ENCODE measurements at regions not wholly inside any gene's neighbourhood (a gene's known extent, or its start where the extent isn't known, plus 50 kb on each side); places are given as distances from the start of the nearest gene placed in this dataset.

- DNase-seq (ENCODE audit: low spot score): no peak
These were observed 813.4 kb downstream of the MAFB start for GRCh38 chr20:39875492-39876110.

DNA sequence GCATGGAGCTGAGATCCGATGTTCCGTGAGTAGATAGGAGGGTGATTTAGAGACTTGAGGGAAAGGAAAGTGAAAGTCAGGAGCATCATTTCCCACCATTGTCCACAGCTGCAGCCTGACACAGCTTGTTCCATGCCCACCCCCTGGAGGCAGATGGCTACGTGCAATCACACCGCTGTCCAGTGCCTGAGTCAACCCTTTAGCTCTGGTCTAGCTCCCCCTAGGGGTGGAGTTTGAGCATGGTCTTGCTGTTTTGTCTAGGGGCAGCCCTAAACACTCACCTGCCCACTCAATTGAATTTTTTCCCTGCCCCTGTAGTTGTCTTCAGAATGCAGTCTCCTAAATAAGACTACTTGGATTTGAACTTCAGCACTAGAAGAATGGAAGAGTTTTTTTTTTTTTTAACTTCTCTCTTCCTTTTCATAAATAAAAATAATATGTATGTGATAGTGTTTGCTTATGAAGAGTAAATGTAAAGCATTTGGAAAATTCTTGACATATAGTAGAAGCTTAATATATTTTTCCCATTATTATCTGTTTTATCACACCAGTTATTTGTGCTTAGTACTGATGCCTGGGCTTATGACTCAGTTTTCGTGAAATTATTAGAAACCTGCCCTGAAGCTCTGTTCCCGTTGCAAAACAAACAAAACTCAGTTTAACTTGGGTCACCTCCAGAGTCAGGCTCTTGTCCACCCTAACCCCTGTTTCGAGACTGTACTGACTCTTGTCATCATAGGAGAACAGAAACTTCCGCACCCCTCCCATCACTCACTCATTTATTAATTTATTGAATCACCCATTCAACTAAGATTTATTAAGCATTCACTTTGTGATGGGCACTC, 814.8 kb downstream of the MAFB start:
- DNase-seq (ENCODE audit: low spot score): peak; percentile 77

DNA sequence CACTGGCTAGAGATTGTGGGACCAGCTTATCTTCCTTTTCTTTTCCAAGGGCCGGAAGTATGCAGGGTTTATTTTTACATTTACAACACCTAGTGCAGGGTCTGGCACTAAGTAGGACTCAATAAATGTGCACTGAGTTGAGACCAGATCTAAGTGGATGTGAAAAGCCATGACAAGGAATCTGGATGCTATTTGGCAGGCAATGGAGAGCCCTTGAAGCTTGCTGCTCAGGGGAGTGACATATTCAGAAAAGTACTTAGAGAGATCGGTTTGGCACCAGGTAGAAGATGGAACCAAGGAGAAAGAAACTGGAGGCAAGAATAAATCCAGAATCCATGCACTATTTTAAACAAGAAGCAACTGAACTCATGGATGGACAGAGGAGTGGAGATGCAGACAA, 815.8 kb downstream of the MAFB start:
- no peak for DNase-seq (ENCODE audit: low spot score)

DNA sequence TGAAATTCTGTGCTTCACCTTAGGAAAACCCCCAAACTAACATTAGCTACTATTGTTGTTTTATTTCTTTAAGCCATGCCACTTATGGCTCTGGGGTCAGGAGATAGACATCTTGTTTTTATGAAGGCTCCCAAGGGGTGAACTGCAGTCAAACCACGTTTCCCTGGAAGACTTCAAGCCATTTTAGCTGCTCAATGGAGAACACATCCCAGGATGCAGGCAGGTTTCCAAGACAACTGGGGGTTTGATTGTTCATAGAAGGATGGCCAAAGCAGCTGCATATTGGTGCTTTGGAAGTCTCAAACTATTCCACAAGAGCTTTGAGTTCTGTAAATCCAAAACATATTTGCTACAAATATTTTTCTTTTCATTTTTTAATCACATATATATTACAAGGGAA, 818.0 kb downstream of the MAFB start:
- no peak for DNase-seq (ENCODE audit: low spot score)

GRCh38 chr20:39865446-39865845, 823.6 kb downstream of the MAFB start:
- no peak for DNase-seq (ENCODE audit: low spot score)

DNA sequence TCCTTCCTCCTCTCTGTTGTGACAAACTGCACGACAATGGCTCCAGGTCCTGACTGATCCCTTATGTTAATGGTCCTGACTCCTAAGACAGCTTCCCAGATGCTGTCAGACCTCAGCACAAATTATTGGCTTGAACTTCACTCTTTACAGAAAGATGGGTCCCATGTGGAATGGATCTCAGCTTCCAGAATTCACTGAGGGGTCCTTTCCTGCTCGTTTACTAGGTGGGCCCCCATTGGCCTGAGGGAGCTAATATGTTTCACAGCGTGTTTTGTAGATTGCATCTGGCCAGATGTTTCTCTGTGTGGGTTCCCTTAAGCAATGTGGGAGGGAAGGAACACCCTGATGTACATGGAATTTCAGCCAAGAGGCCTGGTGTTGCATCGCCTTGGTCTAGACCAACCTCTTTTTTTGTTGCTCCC, 826.6 kb downstream of the MAFB start:
- DNase-seq (ENCODE audit: low spot score): no peak

- no peak for DNase-seq (ENCODE audit: low spot score)
These were observed 827.7 kb downstream of the MAFB start for GRCh38 chr20:39861381-39861780.

DNA sequence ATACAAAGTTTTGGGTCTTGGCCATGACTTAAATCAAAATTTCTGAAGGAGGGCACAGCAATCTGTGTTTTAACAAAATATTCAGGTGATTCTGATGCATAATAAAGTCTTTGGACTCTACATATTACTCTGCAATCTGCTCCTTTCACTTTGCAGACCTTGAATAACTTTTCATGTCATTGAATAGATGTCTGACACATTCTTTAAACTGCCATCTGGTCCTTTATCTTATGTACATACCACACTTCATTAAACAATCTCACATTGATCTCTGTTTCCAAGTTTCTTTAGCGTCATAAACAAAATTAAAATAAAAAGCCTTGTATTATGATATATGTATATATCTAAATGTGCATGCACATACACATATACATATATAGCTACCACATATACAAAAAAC, 831.2 kb downstream of the MAFB start:
- DNase-seq (ENCODE audit: low spot score): no peak

GRCh38 chr20:39857187-39857586, 831.8 kb downstream of the MAFB start:
- DNase-seq (ENCODE audit: low spot score): no peak

GRCh38 chr20:39855799-39856198, 833.2 kb downstream of the MAFB start:
- no peak for DNase-seq (ENCODE audit: low spot score)

- no peak for DNase-seq (ENCODE audit: low spot score)
These were observed 834.0 kb downstream of the MAFB start for GRCh38 chr20:39855056-39855455.

- no peak for DNase-seq (ENCODE audit: low spot score)
These were observed 835.4 kb downstream of the MAFB start for GRCh38 chr20:39853636-39854035.

DNA sequence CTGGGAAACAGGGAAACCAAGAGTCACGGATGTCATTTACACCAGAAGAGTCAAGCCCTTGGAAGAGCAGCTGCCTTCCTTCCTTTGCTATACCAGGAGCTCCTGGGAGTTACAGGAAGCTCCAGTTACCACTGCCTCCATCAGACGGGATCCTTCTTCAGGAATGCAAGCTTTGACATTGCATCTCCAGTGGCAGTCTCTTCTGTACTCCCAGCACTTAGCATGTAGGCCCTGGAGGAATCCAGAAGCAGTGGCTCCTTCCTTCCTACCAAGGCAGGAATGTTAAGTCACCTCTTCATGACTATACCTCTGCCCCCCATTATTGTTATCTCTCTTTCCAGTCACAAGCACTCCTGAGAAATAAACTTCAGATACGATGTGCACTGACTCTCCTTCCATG, 836.0 kb downstream of the MAFB start:
- DNase-seq (ENCODE audit: low spot score): no peak

GRCh38 chr20:39851459-39851858, 837.6 kb downstream of the MAFB start:
- no peak for DNase-seq (ENCODE audit: low spot score)

DNA sequence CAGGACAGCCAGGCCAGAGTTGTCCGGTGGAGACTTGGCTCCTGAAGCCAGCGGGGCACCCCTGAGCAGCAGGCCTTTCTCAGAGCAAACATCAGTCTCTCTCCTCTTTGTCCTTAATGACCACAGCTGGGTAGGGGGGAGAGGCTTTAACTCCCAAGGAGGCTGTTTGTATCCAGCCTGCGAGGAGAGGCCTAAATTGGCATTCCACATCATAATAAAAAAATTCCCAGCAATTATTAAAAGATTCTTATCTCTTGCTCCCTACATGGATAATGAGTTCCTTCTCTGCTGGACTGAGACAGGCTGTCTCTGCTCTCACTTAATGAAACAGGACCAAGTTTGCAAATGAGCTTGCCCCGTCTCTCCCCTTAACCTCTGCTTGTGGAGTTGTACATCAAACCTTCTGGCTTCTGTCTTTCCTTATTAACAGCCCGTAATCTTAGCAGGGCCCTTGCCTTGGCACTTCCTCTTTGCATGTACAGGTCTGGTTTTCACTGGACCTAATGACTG, 838.2 kb downstream of the MAFB start:
- peak; percentile 13 for DNase-seq (ENCODE audit: low spot score)

- DNase-seq (ENCODE audit: low spot score): no peak
These were observed 838.8 kb downstream of the MAFB start for GRCh38 chr20:39850246-39850645.

DNA sequence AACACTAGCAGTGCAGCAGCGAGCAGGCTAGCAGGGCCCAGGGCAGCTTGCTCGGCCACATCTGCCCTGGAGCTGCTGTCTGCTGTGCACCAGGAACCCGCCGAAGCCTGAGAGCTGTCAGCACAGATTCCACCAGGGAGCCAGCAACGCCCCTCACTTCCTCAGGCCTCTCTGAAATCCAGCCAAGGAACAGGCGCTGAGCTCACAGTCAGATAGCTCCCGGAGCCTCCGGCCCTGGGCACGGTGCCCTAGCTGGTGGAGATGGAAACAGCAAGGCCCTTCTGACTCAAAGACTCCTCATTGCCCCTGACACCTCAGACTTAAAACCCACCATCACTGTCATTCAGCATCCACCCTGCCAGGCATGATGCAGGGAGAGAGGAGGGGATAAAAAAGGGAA, 839.4 kb downstream of the MAFB start:
- peak; percentile 45 for DNase-seq (ENCODE audit: low spot score)

- DNase-seq (ENCODE audit: low spot score): no peak
These were observed 839.9 kb downstream of the MAFB start for GRCh38 chr20:39849171-39849570.

GRCh38 chr20:39839399-39840119, 849.5 kb downstream of the MAFB start:
- no peak for DNase-seq (ENCODE audit: low spot score)

- no peak for DNase-seq (ENCODE audit: low spot score)
These were observed 851.5 kb downstream of the MAFB start for GRCh38 chr20:39837561-39837960.

- DNase-seq (ENCODE audit: low spot score): no peak
These were observed 853.8 kb downstream of the MAFB start for GRCh38 chr20:39835130-39835842.

- DNase-seq (ENCODE audit: low spot score): no peak
These were observed 858.1 kb downstream of the MAFB start for GRCh38 chr20:39830903-39831302.
